ENCODE measurements at regions not wholly inside any gene's neighbourhood (a gene's known extent, or its start where the extent isn't known, plus 50 kb on each side); places are given as distances from the start of the nearest gene placed in this dataset.

- Histone ChIP-seq H3K27me3 (ENCODE audit: control insufficient read depth, insufficient read depth, low read length) (peaks cover 2% of the 10 kb centered on the region), H3K4me3 (ENCODE audit: low read depth, low read length) (no peak overlapping the region), H3K36me3 (ENCODE audit: control insufficient read depth, insufficient read depth, low read length) (no peaks in the 10 kb centered on the region)
- TF ChIP-seq, protein P1, sequence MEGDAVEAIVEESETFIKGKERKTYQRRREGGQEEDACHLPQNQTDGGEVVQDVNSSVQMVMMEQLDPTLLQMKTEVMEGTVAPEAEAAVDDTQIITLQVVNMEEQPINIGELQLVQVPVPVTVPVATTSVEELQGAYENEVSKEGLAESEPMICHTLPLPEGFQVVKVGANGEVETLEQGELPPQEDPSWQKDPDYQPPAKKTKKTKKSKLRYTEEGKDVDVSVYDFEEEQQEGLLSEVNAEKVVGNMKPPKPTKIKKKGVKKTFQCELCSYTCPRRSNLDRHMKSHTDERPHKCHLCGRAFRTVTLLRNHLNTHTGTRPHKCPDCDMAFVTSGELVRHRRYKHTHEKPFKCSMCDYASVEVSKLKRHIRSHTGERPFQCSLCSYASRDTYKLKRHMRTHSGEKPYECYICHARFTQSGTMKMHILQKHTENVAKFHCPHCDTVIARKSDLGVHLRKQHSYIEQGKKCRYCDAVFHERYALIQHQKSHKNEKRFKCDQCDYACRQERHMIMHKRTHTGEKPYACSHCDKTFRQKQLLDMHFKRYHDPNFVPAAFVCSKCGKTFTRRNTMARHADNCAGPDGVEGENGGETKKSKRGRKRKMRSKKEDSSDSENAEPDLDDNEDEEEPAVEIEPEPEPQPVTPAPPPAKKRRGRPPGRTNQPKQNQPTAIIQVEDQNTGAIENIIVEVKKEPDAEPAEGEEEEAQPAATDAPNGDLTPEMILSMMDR (IDR thresholded peaks at IDR 0.05; ENCODE audit: insufficient read depth, low read length, poor library complexity, severe bottlenecking), result no peak
- DNase-seq (ENCODE audit: low read depth), result no peak
Observed at GRCh38 chr15:70337277-70338186, 239.8 kb upstream of the TLE3 start.

DNA sequence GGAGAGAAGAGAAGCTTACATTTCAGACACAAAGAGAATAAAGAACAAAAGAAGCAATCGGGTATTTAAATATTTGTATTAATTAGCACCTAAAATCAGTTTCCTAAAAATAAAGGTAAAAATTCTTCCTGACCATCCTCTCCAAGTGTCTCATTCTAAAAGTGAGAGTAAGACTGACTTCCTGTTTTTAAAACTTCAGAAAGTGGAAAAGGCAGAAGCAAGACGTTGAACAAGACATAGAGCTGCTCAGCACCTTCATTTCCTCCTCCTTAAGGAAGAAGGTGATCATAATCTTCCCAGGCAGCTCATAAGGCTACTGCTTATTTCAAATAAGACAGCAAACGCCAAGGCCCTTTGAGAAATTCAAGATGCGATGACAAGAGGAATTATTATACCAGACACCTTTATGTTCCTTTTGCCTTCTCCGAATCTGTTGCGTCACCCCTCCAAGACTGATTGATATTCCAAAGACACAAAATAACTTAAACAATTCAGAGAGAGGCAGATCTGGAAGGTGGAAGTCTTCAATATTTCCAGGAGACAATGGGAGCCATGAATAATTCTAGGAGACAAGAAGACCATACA, 238.8 kb upstream of the TLE3 start:
- H3K27me3 ChIP-seq (ENCODE audit: control insufficient read depth, insufficient read depth, low read length), result peaks cover 2% of the 10 kb centered on the region
- TF ChIP-seq, protein P1 (IDR thresholded peaks at IDR 0.05; ENCODE audit: insufficient read depth, low read length, poor library complexity, severe bottlenecking), result no peak

DNA sequence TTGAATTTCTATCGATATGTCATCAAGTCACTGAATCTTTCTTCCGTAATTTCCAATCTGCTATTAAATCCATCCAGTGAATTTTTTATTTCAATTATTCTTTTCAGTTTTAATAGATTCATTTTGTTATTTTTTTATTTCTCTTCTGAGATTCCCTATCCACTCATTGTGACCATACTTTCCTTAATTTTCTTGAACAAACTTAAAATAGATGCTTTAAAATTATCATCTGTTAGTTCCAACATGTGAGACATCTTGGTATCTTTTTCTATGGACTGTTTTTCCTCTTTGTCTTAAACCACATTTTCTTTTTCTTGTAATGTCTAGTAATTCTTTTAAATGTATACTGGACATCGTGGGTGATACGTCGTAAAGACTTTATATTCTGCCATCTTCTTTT, 236.6 kb upstream of the TLE3 start:
- H3K27me3 ChIP-seq (ENCODE audit: control insufficient read depth, insufficient read depth, low read length), result no peaks in the 10 kb centered on the region
- no peaks in the 10 kb centered on the region for H3K36me3 ChIP-seq (ENCODE audit: control insufficient read depth, insufficient read depth, low read length)
- no peak overlapping the region for H3K4me3 ChIP-seq (ENCODE audit: low read depth, low read length)
- TF ChIP-seq, protein P1 (IDR thresholded peaks at IDR 0.05; ENCODE audit: insufficient read depth, low read length, poor library complexity, severe bottlenecking), result no peak
- no peak for DNase-seq (ENCODE audit: low read depth)

More for the DNA sequence above, 238.8 kb upstream of the TLE3 start:
- H3K36me3 ChIP-seq (ENCODE audit: control insufficient read depth, insufficient read depth, low read length), result no peaks in the 10 kb centered on the region
- no peak for DNase-seq (ENCODE audit: low read depth)
- H3K4me3 ChIP-seq (ENCODE audit: low read depth, low read length), result no peak overlapping the region

GRCh38 chr15:70329179-70329578, 231.5 kb upstream of the TLE3 start:
- H3K27me3 ChIP-seq (ENCODE audit: control insufficient read depth, insufficient read depth, low read length), result no peaks in the 10 kb centered on the region
- DNase-seq (ENCODE audit: low read depth), result no peak
- H3K4me3 ChIP-seq (ENCODE audit: low read depth, low read length), result no peak overlapping the region
- H3K36me3 ChIP-seq (ENCODE audit: control insufficient read depth, insufficient read depth, low read length), result no peaks in the 10 kb centered on the region
- TF ChIP-seq, protein P1 (IDR thresholded peaks at IDR 0.05; ENCODE audit: insufficient read depth, low read length, poor library complexity, severe bottlenecking), result no peak

- no peaks in the 10 kb centered on the region for H3K27me3 ChIP-seq (ENCODE audit: control insufficient read depth, insufficient read depth, low read length)
- TF ChIP-seq, protein P1 (IDR thresholded peaks at IDR 0.05; ENCODE audit: insufficient read depth, low read length, poor library complexity, severe bottlenecking), result no peak
- H3K4me3 ChIP-seq (ENCODE audit: low read depth, low read length), result no peak overlapping the region
- H3K36me3 ChIP-seq (ENCODE audit: control insufficient read depth, insufficient read depth, low read length), result no peaks in the 10 kb centered on the region
- no peak for DNase-seq (ENCODE audit: low read depth)
Observed at GRCh38 chr15:70328679-70329115, 231.0 kb upstream of the TLE3 start.
